ENCODE measurements at regions not wholly inside any gene's neighbourhood (a gene's known extent, or its start where the extent isn't known, plus 50 kb on each side); places are given as distances from the start of the nearest gene placed in this dataset.
"Not testable (repeated sequence)": the region's sequence is repeated elsewhere in the genome, so short reads cannot be mapped to it uniquely, and the experiment has no call there.

DNA sequence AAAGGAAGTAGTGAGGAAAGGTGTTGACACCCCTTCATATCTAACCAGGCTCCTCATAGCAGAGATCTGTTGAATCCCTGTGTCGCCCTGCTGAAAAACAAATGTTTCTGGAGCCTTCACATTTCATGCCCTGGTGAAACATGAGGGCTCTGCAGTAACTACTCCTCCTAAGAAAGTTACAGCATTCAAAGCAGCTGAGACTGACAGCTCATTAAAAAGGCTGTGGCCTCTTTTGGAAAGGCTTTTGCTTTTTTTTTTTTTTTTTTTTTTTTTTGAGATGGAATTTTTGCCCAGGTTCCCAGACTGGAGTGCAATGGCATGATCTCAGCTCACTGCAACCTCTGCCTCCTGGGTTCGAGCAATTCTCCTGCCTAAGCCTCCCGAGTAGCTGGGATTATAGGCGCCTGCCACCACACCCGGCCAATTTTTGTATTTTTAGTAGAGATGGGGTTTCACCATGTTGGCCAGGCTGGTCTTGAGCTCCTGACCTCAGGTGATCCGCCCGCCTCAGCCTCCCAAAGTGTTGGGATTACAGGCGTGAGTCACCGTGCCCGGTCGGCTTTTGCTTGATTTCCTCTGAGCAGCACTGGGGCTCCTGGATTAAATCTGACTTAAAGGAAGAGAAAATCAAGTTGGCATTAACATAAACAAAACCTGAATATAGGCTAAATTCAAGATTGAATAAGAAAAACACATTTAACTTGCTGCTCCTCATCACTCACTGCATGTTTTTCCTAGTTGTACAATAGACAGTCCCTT, 112.9 kb downstream of the PCSK1 start:
- not testable (repeated sequence) for DNase-seq

- DNase-seq = no peak
These were observed 114.4 kb downstream of the PCSK1 start for GRCh38 chr5:96318569-96319110.

DNA sequence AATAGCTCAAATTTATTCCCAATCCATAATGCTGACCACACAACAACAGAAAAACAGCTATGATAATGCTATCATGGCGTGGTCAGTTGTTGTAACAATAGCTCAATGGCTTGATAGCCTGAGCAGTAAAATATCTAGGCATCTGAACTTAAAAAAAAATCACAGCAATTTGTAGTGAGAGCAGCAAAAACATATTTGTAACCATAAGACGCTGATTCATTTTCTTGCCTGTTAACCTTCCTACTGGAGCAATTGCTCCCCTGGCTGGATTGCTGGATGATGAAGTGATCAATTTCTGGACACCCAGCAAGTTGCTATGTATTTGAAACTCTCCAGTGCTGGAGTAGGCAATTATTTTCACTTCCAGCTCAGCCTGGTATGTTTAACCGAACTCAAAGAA, 115.1 kb downstream of the PCSK1 start:
- no peak for DNase-seq

DNA sequence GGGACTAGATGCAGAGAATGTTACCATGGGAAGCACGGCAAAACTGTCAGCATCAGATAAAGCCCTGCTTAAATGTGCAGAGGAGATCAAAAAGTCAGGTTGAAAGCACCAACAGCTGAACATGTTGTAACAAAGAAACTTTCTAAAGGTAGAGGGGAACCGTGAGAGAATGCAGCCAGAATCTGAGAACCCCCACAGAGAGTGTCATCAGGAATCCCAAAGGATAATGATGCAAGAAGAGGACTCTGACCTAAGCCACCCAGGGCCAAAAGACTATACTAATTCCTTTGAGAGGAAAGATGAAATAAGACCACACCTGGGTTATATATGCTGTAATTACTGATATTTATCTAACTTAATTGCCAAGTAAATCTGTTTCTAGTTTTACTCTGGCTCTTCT, 116.6 kb downstream of the PCSK1 start:
- DNase-seq = no peak

DNA sequence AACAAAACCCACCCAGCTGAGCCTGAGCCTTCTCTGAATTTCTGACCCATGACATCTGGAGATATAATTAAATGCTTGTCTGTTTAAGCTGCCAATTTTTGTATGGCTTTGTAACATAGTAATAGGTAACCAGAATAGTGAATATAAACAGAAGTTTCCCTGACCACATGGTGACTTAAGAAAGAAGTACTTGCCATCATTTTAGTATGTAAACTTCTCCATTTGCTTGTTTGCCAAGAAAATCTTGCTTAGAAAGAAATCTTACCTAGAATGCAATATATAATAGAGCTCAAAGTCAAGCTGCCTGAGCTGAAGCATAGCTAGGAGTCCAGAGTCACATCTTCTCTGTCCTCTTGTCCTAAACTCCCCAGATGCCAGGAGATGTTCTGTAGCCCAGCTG, 117.0 kb downstream of the PCSK1 start:
- DNase-seq = no peak

DNA sequence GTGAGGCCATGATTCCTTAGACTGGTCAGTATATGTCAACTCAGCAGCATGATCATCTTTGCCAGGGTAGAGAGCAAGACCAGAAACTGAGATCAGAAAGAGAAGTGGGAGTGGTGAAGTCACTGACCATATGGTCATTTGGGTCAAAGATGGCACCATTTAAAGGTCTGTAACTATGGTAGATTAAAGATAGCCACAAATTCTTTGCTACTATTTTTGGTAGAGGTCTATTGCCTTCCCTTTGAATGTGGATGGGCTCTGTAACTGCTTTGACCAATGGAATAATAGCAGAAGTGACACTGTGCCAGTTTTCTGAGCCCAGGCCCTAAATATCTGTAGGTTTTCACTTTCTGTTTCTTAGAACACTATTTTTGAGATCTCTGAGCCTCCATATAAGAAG, 117.6 kb downstream of the PCSK1 start:
- no peak for DNase-seq

- DNase-seq = no peak
These were observed 120.7 kb downstream of the PCSK1 start for GRCh38 chr5:96312383-96312782.

- DNase-seq = not testable (repeated sequence)
These were observed 126.0 kb downstream of the PCSK1 start for GRCh38 chr5:96307047-96307446.

- no peak for DNase-seq
These were observed 130.8 kb downstream of the PCSK1 start for GRCh38 chr5:96302174-96302738.

DNA sequence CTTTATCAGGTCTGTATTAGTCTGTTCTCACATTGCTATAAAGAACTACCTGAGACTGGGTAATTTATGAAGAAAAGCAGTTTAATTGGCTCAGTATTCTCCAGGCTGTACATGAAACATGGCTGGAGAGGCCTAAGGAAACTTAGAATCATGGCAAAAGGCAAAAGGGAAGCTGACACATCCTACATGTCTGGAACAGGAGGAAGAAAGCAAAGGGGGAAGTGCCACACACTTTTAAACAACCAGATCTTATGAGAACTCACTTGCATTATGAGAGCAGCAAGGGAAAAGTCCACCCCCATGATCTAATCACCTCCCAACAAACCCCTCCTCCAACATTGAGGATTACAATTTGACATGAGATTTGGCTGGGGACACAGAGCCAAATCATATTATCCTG, 132.1 kb downstream of the PCSK1 start:
- DNase-seq = no peak

DNA sequence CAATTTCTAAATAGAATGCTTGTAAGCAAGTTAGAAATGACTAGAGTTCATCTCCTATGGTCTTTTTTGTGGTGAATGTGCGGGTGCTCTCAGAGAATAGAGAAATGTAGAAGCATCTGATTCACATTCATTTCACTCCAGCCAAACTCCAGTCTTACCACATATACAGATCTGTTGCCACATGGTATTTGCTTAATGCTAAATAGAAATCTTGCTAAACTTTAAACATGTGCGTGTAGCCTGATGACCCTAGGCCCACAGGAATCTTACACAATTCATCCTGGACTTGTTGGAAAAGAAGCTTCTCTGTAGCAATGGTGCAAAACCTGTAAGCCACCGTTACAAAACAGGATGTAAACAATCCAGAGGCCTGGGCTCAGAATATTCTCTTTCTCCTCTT, 135.2 kb downstream of the PCSK1 start:
- DNase-seq = no peak

GRCh38 chr5:96297290-96297689, 135.8 kb downstream of the PCSK1 start:
- no peak for DNase-seq

GRCh38 chr5:96294884-96295202, 138.2 kb downstream of the PCSK1 start:
- no peak for DNase-seq

DNA sequence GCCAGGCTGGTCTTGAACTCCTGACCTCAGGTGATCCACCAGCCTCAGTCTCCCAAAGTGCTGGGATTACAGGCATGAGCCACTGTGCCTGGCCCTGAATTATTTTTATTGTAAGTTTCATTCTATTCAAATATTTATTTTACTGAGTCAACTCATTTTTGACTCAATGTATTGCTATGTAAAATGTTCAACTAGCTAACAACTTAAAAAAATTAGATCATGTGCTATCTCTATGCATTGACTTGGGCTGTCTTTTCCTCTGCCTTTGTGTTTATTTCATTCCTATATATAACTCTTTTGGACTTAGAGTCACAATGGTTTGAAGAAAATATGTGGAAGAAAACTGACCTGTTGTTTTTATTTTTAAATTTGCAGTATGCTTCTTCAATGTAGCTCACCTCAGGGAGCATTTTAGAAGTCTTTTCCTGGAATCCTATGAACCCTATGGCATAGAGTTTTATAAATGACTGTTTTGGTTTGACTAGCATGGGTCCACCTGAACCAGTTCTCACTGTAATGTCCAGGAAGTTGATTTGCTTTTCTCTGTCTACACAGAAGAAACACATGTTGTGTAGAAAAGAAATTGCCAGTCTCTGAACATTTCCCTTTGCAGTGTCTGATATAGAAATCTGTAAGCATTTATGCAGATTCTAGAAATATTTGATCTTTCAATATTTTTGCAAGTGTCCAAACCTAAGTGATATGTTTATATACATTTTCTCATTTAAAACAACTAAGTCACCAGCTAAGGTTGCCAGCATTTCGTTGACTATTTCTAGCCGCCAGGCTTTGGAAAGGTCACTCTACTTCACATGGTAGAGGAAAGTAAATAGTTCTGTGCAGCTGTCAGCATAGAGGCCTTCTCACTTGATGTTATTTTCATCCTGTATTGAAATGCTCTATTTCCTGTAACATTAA, 138.8 kb downstream of the PCSK1 start:
- DNase-seq = no peak

DNA sequence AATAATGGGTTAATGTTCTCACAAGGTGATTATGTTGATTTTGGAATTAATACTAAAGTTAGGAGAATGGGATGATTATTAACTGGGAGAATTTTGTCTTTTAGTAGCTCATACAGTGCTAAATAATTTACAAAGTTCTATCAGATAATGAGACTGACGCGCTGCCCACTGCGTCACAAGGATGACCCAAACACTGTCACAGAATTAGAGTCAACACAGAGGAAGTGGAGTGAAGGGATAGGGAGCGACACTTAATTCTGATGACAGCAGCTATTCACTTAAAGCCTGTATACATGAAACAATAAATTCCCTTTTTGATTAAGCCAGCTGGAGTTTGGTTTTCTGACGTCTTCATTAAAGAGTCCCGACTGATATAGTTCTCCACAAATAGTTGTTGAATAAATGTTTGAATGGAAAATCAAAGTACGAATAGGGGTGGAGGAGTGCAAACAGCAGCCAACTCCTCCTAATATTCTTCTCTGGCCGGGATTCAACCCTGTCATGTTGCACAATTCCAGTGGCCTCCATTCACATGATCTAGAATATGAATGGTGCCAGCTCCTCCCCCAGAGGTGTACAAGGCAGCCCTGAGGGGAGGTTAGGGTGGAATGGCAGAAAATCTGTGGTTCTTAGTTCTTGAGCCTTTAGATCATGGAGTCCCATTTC, 140.3 kb downstream of the PCSK1 start:
- no peak for DNase-seq

DNA sequence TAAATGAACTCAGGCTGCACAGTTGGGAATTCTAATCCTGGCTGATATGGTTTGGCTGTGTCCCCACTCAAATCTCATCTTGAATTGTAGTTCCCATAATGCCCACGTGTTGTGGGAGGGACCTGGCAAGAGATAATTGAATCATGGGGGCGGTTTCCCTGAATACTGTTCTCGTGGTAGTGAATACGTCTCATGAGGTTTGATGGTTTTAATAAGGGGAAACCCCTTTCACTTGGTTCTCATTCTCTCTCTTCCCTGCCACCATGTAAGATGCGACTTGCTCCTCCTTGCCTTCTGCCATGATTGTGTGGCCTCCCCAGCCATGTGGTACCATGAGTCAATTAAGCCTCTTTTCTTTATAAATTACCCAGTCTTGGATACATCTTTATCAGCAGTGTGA, 143.8 kb downstream of the PCSK1 start:
- DNase-seq = not testable (repeated sequence)

GRCh38 chr5:96288845-96289185, 144.2 kb downstream of the PCSK1 start:
- no peak for DNase-seq

DNA sequence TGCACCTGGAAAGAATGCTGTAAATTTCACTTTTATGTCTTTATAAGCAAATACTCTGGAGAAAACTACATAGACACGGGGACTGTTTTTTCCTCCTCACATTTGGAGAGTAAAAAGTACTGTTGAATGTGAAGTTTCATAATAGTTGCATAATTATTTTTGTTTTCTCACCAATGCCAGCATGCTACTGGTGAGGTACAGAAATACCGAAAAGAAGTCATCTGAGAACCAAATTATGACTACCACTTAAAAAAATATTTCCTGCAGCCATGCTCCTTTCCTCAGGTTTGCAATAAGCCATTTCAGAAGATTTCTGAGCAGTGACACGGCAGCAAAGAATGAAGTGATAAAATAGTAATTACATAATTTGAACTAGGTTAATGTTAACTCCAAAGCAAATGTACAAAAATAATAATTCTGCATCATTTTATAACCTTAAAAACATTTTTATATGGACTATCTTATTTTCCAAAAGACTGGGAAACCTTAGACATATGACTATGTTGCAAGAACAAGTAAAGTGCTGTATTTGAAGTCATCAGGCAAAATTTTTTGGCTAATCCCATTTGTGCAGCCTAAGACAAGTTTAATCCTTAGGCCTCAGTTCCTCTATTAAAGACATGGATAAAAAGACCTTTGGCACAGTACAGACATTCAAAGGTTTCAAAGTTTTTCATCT, 144.7 kb downstream of the PCSK1 start:
- no peak for DNase-seq

GRCh38 chr5:96287136-96287535, 145.9 kb downstream of the PCSK1 start:
- DNase-seq = no peak

GRCh38 chr5:96285823-96286222, 147.2 kb downstream of the PCSK1 start:
- DNase-seq = no peak

- DNase-seq = no peak
These were observed 148.2 kb downstream of the PCSK1 start for GRCh38 chr5:96284727-96285389.

DNA sequence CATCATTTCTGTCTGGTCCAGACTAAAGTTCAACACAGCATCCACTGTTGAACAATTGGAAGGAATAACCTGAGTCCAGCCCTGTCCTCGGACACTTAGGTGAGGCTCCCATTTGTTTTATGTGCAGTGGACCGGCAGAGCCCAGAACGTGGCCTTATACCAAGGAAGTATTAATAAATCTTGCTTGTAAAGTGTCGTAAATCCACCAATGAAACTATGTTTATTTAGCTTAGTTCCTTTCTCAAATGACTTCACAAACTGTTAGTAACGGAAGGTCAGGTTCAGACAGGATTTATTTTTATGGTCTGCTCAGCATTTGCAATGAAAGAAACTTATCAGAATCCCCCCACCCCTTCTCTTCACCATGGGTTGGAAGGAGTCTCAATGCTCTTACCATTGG, 149.5 kb downstream of the PCSK1 start:
- no peak for DNase-seq
